Fibroblast of lung (primary cell): ENCODE measurements at regions not wholly inside any gene's neighbourhood (a gene's known extent, or its start where the extent isn't known, plus 50 kb on each side); places are given as distances from the start of the nearest gene placed in this dataset.
A peak's percentile ranks its signal among the peaks of the same experiment; 100 is the strongest.

Experiments
- DNase-seq, 2 donors: peaks; one replicate each; pipeline versions ENCODE4 v3.0.0 to v3.0.0-alpha.2; 2010; ENCODE audit warnings: low read depth in 2 of 2
- H2AFZ ChIP-seq: 2 replicates; pipeline ENCODE4 v1.5.1; 2012; ENCODE audit warnings: low read length, control low read depth, inconsistent platforms
- H3K27ac ChIP-seq: 2 replicates; pipeline ENCODE4 v1.5.1; 2011; ENCODE audit warnings: low read length, control low read depth; ENCODE audit not compliant: insufficient read depth
- H3K27me3 ChIP-seq: 2 replicates; pipeline ENCODE4 v1.5.1; 2011; ENCODE audit warnings: mild to moderate bottlenecking, low read length; ENCODE audit not compliant: control insufficient read depth, insufficient read depth
- H3K36me3 ChIP-seq: 2 replicates; pipeline ENCODE4 v1.5.1; 2011; ENCODE audit warnings: low read length; ENCODE audit not compliant: control insufficient read depth, insufficient read depth
- H3K4me1 ChIP-seq: 2 replicates; pipeline ENCODE4 v1.5.1; 2011; ENCODE audit warnings: low read length; ENCODE audit not compliant: control insufficient read depth, insufficient read depth; ENCODE audit errors: extremely low read depth
- H3K4me2 ChIP-seq: 2 replicates; pipeline ENCODE4 v1.5.1; 2011; ENCODE audit warnings: low read length, control low read depth; ENCODE audit not compliant: insufficient read depth; ENCODE audit errors: extremely low read depth
- H3K4me3 ChIP-seq, 4 experiments: fragments of 200-600 bp in 1 of 4; sonication (generic) in 1 of 4; replicated peaks in 1 of 4; 2 replicates each; pipeline ENCODE4 v1.5.1; 2011 to 2016; ENCODE audit warnings: low read length in 4 of 4, low read depth in 3 of 4, mild to moderate bottlenecking in 3 of 4, control low read depth in 2 of 4, inconsistent platforms in 1 of 4, mixed read lengths in 1 of 4; ENCODE audit not compliant: insufficient read depth in 1 of 4; ENCODE audit errors: control extremely low read depth in 1 of 4
- H3K79me2 ChIP-seq: 2 replicates; pipeline ENCODE4 v1.5.1; 2012; ENCODE audit warnings: mild to moderate bottlenecking, low read length, inconsistent platforms; ENCODE audit not compliant: control insufficient read depth, insufficient read depth
- H3K9ac ChIP-seq: 2 replicates; pipeline ENCODE4 v1.5.1; 2011; ENCODE audit warnings: mild to moderate bottlenecking, low read length, control low read depth; ENCODE audit not compliant: insufficient read depth
- H3K9me3 ChIP-seq: 2 replicates; pipeline ENCODE4 v1.5.1; 2012; ENCODE audit warnings: low read depth, low read length; ENCODE audit not compliant: control insufficient read depth, insufficient read depth
- H4K20me1 ChIP-seq: 2 replicates; pipeline ENCODE4 v1.5.1; 2011; ENCODE audit warnings: low read length; ENCODE audit not compliant: control insufficient read depth, insufficient read depth; ENCODE audit errors: extremely low read depth
- CTCF ChIP-seq, 2 donors: IDR thresholded peaks in 1 of 2; conservative IDR thresholded peaks in 1 of 2; 1 replicate in 1 of 2; 2 replicates in 1 of 2; pipeline ENCODE4 v1.5.1; 2011 to 2012; ENCODE audit warnings: low read length in 2 of 2, control low read depth in 1 of 2, inconsistent platforms in 1 of 2, low read depth in 1 of 2, mild to moderate bottlenecking in 1 of 2
- EZH2 ChIP-seq: IDR thresholded peaks from 2 replicates; pipeline ENCODE4 v1.5.1; 2012; ENCODE audit warnings: low read length, control low read depth, mild to moderate bottlenecking; ENCODE audit errors: missing control alignments

GRCh38 chr12:82099216-82099615 is 259.0 kb downstream of the CCDC59 start:
- H2AFZ ChIP-seq, result no peak overlapping the region
- no peak overlapping the region for H3K9ac ChIP-seq
- H3K9me3 ChIP-seq, result no peaks in the 10 kb centered on the region
- no peaks in the 10 kb centered on the region for H4K20me1 ChIP-seq
- TF ChIP-seq EZH2, result no peak
- TF ChIP-seq CTCF (conservative IDR thresholded peaks at IDR 0.05 in 1 of 2, IDR thresholded peaks at IDR 0.05 in 1 of 2; ENCODE audit: low read depth in 1 of 2, low read length in 2 of 2), result no peak
- H3K27ac ChIP-seq, result no peak overlapping the region
- H3K4me2 ChIP-seq, result no peak overlapping the region
- no peaks in the 10 kb centered on the region for H3K79me2 ChIP-seq
- DNase-seq, result peak in 1 of 2 donors; percentile 56
- no peaks in the 10 kb centered on the region for H3K4me1 ChIP-seq
- no peaks in the 10 kb centered on the region for H3K27me3 ChIP-seq
- H3K4me3 ChIP-seq, result no peak overlapping the region
- no peaks in the 10 kb centered on the region for H3K36me3 ChIP-seq

- no peak overlapping the region for H3K9ac ChIP-seq
- no peak for DNase-seq
These were observed 260.3 kb downstream of the CCDC59 start for GRCh38 chr12:82097877-82098276.

GRCh38 chr12:82097438-82097837 is 260.7 kb downstream of the CCDC59 start:
- H3K9me3 ChIP-seq, result no peaks in the 10 kb centered on the region
- no peaks in the 10 kb centered on the region for H3K27me3 ChIP-seq
- H4K20me1 ChIP-seq, result no peaks in the 10 kb centered on the region
- H3K79me2 ChIP-seq, result no peaks in the 10 kb centered on the region
- H3K9ac ChIP-seq, result no peak overlapping the region
- no peak overlapping the region for H3K4me2 ChIP-seq
- no peak for DNase-seq
- H2AFZ ChIP-seq, result no peak overlapping the region
- no peaks in the 10 kb centered on the region for H3K36me3 ChIP-seq
- TF ChIP-seq EZH2, result no peak
- no peak overlapping the region for H3K4me3 ChIP-seq
- H3K4me1 ChIP-seq, result no peaks in the 10 kb centered on the region
- no peak overlapping the region for H3K27ac ChIP-seq

More at GRCh38 chr12:82097877-82098276, 260.3 kb downstream of the CCDC59 start:
- Histone ChIP-seq H3K9me3 (no peaks in the 10 kb centered on the region), H2AFZ (no peak overlapping the region), H3K79me2 (no peaks in the 10 kb centered on the region), H3K27ac (no peak overlapping the region), H4K20me1 (no peaks in the 10 kb centered on the region), H3K4me1 (no peaks in the 10 kb centered on the region), H3K4me2 (no peak overlapping the region), H3K4me3 (no peak overlapping the region), H3K27me3 (no peaks in the 10 kb centered on the region), H3K36me3 (no peaks in the 10 kb centered on the region)
- TF ChIP-seq CTCF (conservative IDR thresholded peaks at IDR 0.05 in 1 of 2, IDR thresholded peaks at IDR 0.05 in 1 of 2; ENCODE audit: low read depth in 1 of 2, low read length in 2 of 2), result no peak
- TF ChIP-seq EZH2, result no peak
